ENCODE measurements at regions not wholly inside any gene's neighbourhood (a gene's known extent, or its start where the extent isn't known, plus 50 kb on each side); places are given as distances from the start of the nearest gene placed in this dataset.

DNA sequence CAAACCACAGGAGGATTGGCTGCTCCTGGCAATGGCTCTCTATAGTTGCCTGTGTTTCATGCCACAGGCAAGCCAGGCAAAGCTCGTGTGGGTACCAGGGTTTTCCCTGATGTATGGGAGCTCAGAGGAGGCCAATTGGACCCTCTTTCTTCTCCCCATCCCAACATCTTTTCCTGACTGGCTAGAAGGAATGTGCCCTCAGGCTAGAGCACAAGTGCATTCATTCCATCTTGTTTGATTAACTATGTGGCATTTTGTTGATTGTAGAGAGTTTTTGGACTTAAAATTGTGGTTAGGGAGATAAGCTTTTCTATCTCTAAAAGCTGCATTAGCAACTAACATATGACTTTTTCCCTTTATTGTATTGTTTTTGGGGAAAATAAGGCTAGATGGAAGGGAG, 561.3 kb downstream of the PSAT1 start:
- TF ChIP-seq EP300 (IDR thresholded peaks at IDR 0.05) (no peak), POLR2A (IDR thresholded peaks at IDR 0.05) (no peak), POLR2AphosphoS5 (IDR thresholded peaks at IDR 0.05) (no peak)
- TF ChIP-seq, protein P1, sequence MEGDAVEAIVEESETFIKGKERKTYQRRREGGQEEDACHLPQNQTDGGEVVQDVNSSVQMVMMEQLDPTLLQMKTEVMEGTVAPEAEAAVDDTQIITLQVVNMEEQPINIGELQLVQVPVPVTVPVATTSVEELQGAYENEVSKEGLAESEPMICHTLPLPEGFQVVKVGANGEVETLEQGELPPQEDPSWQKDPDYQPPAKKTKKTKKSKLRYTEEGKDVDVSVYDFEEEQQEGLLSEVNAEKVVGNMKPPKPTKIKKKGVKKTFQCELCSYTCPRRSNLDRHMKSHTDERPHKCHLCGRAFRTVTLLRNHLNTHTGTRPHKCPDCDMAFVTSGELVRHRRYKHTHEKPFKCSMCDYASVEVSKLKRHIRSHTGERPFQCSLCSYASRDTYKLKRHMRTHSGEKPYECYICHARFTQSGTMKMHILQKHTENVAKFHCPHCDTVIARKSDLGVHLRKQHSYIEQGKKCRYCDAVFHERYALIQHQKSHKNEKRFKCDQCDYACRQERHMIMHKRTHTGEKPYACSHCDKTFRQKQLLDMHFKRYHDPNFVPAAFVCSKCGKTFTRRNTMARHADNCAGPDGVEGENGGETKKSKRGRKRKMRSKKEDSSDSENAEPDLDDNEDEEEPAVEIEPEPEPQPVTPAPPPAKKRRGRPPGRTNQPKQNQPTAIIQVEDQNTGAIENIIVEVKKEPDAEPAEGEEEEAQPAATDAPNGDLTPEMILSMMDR (IDR thresholded peaks at IDR 0.05) = no peak

Data from stomach (tissue), 4 donors.